Glomerular visceral epithelial cell (primary cell): ENCODE measurements at regions not wholly inside any gene's neighbourhood (a gene's known extent, or its start where the extent isn't known, plus 50 kb on each side); places are given as distances from the start of the nearest gene placed in this dataset.
"Not testable (repeated sequence)": the region's sequence is repeated elsewhere in the genome, so short reads cannot be mapped to it uniquely, and the experiment has no call there.

Experiments used
- DNase-seq: peaks from one replicate; pipeline ENCODE4 v3.0.0-alpha.2; 2016; ENCODE audit errors: extremely low spot score

DNA sequence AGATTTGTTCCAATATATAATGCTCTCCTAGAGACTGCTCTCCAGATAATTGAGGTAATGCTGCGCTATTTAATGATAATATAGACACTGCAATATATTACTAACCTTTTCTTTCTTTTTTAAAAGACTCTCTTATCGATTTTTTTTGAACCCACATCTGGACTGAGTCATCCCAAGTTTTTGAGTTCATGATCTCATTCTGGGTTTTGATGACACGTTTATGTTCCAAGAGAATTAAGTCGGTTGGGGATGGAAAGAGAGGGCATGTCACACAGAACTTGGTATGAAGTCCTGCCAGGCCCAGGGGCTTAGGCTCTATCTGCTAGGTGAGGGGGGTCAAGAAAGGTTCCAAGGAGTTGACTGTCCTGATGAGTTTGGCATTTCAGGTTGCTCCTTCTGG, 431.1 kb downstream of the MFSD1 start:
- DNase-seq = no peak

DNA sequence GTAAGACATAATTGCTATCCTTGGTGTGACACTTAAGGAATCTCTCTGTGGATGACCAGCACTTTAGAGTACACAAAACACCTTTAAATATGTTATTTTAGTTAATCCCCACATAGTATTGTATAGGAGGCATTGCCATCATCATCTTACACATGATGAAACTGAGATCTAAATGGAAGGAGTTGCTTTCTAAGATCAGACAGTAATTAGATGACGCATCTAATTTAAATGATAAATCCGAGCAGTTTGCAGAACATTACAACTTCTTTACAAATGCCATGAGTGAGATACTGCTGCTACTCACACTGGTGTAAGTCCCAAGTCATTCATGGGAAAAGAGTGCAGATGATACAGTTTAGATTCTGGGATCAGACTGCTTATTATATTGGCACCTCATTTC, 431.9 kb downstream of the MFSD1 start:
- DNase-seq = no peak

DNA sequence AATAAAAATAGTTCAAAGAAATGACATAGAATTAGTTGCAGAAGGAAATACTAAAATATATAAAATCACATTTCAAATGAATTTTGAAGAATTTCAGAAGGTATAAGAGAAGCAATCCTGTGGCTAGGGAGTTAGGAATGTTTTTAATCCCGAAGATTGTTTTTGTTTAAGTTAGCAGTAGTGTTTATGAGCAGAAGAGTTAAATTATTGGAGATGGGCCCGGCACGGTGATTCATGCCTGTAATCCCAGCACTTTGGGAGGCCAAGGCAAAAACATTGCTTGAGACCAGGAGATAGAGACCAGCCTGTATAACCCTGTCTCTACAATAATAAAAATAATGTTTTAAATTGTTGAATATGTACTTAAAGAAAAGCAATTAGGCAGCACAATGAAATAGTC, 432.5 kb downstream of the MFSD1 start:
- DNase-seq = no peak

DNA sequence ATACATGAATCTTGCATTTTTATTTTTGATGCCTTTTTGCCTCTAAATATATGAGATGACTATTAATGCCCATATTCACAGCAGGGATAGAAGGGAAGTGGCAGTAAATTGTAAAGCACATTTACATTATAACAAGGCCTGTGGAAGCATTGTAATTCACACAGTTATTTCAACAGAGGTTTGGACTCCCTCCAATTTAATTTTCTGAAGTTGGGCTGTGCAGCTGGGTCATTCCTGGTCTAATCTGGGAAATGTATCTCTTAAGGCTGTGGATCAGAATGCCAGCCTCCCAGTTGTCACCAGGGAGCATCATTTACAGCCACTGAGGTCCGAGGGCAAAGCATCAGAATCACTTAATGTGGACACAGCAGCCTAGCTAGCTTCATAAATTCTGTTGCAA, 434.5 kb downstream of the MFSD1 start:
- peak; percentile 2 for DNase-seq

DNA sequence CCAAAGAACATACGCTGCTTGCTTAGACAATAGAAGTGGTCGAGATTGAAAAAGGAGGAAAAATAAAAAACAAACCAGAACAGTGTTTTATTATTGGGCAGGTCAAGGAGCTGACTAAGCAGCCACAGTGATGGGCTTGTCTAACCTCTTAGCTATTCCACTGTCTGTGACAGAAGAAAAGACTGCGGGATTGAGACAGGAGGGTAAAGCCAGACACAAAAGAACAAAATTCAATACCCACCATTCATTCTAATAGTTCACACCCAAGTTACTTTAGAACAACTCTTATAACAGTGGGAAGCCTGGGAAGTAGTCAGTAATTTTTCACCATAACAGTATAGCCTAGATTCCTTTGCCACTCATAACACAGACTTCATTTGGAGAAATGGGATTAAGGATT, 435.4 kb downstream of the MFSD1 start:
- DNase-seq = no peak

DNA sequence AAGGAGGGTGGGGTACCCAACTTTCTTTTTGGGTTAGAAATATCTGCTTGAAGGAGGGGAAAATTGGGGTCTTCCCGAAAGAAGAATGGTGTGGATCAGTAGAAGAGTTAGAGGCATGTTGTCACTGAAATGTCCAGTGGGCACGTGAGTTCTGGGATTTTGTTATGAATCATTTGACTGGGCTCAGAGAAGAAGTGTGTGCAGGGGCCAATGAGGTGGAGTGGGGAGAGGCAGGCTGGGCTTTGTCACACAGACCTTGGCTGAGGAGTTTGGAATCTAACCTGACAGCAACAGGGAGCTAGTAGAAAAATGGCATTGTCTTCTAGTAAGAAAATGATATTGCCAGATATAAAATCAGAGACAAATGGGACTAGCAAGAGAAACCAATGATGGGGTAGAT, 436.8 kb downstream of the MFSD1 start:
- no peak for DNase-seq

DNA sequence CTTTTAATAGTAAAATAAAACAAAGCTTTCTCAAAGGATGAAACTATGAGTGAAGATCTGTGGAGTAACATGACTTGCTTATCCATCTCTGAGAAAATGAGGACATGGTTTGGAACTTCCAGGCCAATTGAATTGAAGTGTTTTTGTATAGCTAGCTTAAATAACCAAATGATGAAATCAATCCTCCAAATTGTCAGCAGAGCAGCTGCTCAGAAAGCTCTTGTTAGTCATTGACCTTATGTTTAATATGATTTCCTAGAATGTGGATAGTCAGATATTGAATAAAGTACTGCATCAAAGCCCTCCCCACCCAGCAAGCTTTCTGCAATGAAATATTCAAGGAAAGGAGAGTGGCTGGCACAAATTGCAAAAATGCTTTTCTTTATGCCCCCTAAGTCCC, 437.2 kb downstream of the MFSD1 start:
- DNase-seq = no peak

DNA sequence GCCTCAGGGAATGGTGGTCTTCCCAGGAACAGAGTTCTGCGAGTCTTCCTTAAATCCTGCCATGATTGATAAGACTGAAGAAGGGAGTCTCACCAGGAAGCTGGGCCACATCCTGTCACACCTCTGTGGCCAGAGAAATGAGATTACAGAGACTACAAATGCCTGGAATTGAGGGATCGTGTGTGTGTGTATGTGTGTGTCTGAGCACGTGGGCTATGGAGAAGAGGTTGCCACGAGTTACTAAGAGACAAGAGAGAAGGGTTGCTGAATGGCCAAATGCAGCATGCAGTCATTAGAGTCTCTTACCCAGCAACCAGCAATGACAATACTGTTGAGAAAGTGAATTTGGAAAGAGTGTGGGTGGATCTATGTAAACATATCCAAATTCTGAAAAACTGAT, 443.1 kb downstream of the MFSD1 start:
- DNase-seq = no peak

DNA sequence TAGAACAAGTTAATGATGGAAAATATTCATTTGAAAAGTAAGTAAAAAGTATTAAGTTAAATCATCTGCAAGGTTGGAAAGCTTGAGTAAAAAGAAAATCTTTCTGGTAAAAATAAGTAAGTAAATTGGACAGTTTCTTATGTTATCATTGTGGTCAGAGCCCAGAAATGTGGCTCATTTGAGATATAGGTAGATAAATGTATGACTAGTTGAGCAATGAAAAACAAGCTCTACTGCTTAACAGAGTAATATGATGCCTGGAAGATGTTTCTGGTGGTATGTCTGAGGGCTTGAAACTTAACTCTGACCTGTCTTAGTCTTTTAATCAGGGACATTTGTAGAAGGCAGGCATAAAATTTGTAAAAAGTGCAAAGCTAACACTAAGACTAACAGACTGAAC, 444.0 kb downstream of the MFSD1 start:
- no peak for DNase-seq

DNA sequence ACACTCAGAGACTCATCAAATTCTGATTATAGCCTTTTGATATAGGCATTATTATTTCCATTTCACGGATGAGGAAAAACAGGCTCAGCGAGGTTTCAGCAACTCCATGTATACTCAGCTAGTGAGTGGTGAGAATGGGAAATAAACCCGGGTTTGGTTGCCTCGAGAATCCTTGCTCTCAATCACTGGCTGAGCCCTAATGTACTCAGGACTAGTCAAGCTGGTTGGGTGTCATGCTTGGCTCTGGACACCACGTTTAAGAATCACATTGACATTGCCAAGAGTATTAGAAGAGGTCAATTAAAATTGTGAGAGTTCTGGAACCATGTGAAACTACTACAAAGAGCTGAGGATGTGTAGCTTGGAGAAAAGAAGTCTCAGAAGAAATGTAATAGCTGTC, 444.5 kb downstream of the MFSD1 start:
- no peak for DNase-seq

DNA sequence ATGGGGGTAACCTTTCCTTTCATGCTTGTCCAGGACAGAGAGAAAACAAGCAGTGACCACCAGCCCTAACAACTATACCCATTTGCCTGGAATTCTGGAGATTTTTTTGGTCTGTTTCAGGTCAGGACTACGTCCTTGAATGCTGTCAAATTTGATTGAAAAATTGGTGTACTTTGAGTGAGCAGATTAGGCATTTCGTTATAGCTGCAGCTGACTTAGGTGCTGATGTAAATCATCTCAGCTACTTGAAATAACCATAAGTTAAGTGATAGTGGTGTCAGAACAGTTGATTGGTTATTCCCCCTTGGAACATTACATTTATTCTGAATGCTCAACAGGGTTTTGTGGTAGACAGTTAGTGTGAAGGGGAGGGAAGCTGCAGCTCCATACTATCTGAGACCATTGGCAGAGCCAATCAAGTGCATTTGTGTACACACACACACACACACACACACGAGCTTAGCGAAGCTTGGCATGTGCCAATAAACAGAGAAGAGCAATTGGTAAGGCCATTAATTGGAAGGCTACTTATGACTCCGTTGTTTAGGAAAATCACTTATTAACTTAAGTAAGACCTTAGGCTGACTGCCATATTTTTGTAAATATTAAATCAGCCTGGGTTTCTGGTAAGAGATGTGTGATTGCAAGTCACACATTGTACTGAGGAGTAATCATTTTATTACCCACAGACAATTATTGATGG, 447.8 kb downstream of the MFSD1 start:
- DNase-seq = no peak

DNA sequence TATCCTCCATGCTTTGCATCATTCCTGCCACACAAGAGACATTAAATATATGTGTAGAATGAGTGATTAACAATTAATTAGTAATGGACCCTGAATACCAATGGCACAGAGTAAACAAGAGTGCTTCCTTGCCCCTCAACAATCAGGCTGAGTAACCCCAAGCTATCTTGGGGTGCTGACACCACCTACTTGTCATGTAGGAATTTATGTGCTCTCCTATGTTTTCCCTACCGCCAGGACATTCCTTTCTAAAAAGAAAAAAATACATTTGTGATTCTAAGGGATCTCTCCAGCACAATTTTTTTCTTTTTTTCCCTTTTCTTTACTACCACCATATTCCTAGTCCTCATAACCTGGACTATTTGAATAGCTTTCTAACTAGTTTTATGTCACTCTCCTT, 449.1 kb downstream of the MFSD1 start:
- no peak for DNase-seq

DNA sequence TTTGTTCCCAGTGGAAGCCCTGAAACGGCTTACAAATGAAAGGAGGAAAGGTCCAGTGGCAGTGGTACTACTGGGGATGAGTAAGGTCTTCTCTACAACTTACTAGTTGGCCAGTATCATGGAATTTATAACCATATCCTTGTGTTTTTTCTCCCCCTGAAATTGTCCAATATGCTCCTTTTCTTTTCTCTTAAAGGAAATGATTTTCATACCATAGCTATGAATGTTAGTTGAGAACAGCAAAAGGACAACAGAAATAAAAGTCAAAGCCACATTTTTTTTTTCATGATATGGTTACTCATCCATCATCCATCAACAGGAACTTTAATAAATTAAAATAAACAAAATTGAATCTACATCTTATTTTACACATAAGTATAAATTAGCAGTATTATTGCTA, 450.4 kb downstream of the MFSD1 start:
- DNase-seq = no peak

DNA sequence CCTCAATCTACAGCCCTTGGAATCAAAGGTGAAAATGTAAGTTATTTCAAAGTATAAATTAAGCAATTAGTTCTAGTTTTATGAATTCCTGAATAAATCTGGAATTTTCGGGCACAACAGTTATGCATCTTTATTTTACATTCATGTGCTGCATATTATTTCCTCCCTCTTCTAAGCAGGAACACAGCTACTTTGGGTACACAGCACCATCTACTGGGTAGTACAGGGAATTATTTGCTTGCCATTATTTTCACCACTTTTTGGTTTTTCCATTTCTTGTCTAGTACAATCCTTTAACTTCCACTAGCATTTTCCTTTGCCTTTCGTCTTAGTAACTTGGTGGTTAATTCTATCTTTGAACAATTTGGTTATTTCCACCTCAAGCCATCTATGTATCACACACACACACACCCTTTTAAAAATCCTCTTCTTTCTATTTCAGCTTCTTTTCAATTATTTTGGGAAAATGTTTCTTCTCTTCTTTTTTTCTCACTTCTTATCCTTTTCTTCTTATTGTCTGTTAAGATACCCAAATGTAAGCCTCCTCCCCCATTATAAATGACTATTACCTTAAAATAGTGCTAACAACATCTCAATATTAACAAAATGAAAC, 451.0 kb downstream of the MFSD1 start:
- DNase-seq = peak; percentile 51

DNA sequence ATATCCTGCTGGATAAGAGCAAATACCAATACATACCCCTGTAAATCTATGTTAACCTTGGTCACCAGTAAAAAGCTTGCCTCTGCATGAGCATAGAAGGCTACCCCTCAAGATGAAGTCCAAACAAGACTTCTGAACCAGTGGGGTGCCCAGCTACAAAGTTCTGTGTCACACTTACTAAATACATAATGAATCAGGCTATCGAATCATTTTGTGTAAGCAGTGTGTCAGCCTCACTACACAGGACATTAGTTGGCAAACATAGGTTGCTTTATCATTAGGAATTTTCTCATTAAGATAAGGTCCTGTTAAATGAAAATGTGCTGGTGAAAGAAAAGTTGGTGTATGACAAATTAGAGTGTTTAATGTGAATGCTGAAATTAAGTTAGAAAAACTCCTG, 452.0 kb downstream of the MFSD1 start:
- DNase-seq = no peak

DNA sequence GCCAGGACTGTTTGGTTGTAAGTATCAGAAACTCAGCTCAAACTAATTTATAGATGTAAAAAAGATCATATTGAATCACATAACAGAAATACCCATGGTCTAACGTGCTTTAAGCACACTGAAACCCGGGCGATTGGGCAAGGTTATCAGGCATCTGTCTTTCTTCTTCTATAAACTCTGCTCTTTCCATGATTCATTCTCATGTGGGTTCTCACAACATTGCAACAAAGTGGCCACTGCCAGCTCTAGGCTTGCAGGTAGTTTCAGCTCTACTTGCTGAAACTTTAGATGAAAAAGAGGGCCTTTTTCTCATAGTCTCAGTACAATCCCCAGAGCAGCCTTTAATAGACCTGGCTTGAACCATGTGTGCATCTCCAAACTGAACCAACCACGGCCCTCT, 456.1 kb downstream of the MFSD1 start:
- DNase-seq = no peak

DNA sequence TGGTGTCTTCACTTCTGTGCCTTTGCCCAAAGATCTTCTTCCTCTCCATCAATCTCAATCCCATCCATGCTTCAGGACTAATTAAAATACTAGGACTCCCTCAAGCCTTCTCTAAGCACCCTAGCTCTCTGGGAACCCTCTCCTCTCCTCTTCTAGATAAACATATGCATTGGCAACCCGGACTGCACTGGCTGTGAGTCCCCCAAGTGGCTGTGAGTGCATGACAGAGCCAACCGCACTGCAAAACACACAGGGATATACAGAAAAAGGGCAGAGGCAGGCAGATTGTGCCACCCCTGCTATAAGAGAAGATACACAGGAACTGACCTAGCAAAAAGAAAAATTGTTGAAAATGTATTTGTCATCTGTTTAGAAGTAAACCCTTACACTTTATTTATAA, 457.1 kb downstream of the MFSD1 start:
- DNase-seq = no peak

DNA sequence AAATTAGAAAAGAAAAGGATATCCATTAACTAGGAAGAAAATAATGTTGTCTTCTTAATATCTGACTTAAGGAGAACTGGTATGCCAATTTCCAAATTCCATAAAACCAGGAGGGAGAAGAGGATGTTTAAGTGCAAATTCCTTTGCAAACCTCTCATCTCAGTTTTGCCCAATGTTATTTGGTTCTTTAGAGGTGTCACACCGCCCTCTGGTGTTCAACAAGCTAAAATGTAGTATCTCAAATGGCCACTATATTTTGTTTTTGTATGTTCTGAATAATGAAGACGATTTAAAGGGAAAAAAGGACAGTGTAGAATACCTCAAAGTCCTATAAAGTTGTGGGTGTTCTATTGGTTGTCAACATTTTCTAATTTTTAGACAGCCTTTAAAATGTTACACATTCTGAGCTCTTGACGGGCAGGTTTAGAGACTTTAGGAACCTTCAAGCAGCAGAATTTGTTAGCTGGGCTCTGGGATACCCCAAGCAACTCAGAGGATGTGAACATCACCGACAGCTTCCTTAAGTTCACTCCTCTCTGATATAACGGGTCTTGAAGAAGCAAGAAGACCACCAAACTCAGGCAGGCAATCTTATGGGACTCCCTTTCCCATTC, 458.3 kb downstream of the MFSD1 start:
- DNase-seq = peak; percentile 74

DNA sequence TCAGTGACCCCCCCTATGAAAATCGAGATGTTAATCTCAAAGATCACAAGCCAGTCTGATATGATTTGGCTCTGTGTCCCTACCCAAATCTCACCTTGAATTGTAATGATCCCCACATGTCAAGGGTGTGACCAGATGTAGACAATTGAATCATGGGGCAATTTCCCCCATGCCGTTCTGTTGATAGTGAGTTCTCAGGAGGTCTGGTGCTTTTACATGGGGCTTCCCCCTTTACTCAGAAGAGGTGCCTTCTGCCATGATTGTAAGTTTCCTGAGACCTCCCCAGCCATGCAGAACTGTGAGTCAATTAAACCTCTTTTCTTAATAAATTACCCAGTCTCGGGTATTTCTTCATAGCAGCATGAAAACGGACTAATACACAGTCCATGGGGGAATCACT, 459.5 kb downstream of the MFSD1 start:
- not testable (repeated sequence) for DNase-seq

DNA sequence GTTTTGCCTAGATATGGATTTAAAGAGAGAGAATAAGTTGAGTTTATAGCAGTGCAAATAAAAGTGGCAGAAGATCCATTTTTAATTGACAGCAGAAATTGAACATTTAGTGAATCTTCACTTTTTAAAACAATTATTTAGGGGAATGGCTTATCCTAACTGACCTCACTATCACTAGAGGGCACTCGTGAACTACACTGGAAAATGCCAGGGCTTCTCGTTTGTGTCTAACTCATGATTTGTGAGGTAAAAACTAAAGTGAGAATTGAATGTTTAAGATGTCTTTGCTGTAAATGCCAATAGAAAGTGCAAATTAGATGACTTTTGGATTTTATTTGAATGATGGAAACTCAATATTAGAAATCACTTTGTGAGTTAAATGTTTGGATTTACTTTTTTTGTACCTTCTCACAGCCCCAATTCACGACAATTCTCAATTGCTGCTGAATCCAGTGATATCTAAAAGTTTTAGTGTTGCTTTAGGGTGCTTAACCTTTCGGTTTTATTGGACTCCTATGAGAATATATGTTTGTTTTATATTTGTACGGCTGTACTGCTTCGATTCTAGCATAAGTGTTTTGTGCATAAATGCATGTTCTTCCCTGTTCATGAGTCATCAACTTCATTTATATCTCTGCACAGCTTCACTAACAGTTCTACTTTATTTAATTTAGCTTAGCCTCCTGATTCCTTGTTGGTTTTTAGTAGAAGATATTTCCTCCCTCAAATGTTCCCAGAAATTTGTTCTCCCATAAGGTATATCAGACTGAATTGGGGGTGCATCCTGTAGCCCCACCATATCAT, 462.1 kb downstream of the MFSD1 start:
- peak; percentile 57 for DNase-seq

DNA sequence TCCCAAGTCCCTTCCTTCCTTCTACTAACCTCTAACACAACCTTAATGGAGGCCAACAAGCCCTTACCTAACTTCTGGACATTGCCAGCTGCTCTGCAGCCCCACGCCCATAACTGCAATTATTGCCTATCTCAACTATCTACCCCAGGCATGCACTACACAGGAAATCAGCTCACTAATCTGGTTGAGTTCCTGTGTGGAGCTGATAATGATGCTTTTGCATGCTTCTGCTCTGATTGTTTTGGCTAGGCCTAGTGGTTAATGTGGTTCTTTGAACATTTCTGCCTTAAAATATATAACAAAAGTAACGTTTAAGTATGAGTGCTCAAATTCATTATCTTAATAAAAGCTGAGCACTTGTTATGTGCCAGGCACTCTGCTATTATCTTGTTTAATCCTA, 463.9 kb downstream of the MFSD1 start:
- no peak for DNase-seq

DNA sequence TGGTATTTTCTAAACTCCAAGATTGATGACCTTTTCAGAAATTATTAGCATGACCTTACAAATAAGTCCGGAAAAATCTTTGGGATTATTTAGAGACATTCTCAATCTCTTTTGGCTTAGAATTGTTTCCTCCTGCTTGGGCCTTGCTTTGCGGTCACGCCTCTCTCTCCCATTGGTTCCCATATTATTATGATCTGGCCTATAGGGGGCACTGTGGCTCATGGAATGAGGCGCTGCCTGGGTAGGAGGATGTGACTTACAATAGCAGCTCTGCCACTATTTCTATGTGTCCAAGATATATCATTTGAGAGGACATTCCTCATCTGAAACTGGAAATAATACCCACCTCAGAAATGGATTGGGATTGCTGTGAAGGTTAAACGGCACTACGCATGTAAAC, 464.9 kb downstream of the MFSD1 start:
- DNase-seq = peak; percentile 12
